Fibroblast of lung (primary cell): ENCODE measurements at regions not wholly inside any gene's neighbourhood (a gene's known extent, or its start where the extent isn't known, plus 50 kb on each side); places are given as distances from the start of the nearest gene placed in this dataset.

Experiments used
- DNase-seq, 2 donors: peaks; one replicate each; pipeline versions ENCODE4 v3.0.0 to v3.0.0-alpha.2; 2010; ENCODE audit warnings: low read depth in 2 of 2
- H2AFZ ChIP-seq: 2 replicates; pipeline ENCODE4 v1.5.1; 2012; ENCODE audit warnings: low read length, control low read depth, inconsistent platforms
- H3K27ac ChIP-seq: 2 replicates; pipeline ENCODE4 v1.5.1; 2011; ENCODE audit warnings: low read length, control low read depth; ENCODE audit not compliant: insufficient read depth
- H3K27me3 ChIP-seq: 2 replicates; pipeline ENCODE4 v1.5.1; 2011; ENCODE audit warnings: mild to moderate bottlenecking, low read length; ENCODE audit not compliant: control insufficient read depth, insufficient read depth
- H3K36me3 ChIP-seq: 2 replicates; pipeline ENCODE4 v1.5.1; 2011; ENCODE audit warnings: low read length; ENCODE audit not compliant: control insufficient read depth, insufficient read depth
- H3K4me1 ChIP-seq: 2 replicates; pipeline ENCODE4 v1.5.1; 2011; ENCODE audit warnings: low read length; ENCODE audit not compliant: control insufficient read depth, insufficient read depth; ENCODE audit errors: extremely low read depth
- H3K4me2 ChIP-seq: 2 replicates; pipeline ENCODE4 v1.5.1; 2011; ENCODE audit warnings: low read length, control low read depth; ENCODE audit not compliant: insufficient read depth; ENCODE audit errors: extremely low read depth
- H3K4me3 ChIP-seq, 4 experiments: fragments of 200-600 bp in 1 of 4; sonication (generic) in 1 of 4; replicated peaks in 1 of 4; 2 replicates each; pipeline ENCODE4 v1.5.1; 2011 to 2016; ENCODE audit warnings: low read length in 4 of 4, low read depth in 3 of 4, mild to moderate bottlenecking in 3 of 4, control low read depth in 2 of 4, inconsistent platforms in 1 of 4, mixed read lengths in 1 of 4; ENCODE audit not compliant: insufficient read depth in 1 of 4; ENCODE audit errors: control extremely low read depth in 1 of 4
- H3K79me2 ChIP-seq: 2 replicates; pipeline ENCODE4 v1.5.1; 2012; ENCODE audit warnings: mild to moderate bottlenecking, low read length, inconsistent platforms; ENCODE audit not compliant: control insufficient read depth, insufficient read depth
- H3K9ac ChIP-seq: 2 replicates; pipeline ENCODE4 v1.5.1; 2011; ENCODE audit warnings: mild to moderate bottlenecking, low read length, control low read depth; ENCODE audit not compliant: insufficient read depth
- H3K9me3 ChIP-seq: 2 replicates; pipeline ENCODE4 v1.5.1; 2012; ENCODE audit warnings: low read depth, low read length; ENCODE audit not compliant: control insufficient read depth, insufficient read depth
- H4K20me1 ChIP-seq: 2 replicates; pipeline ENCODE4 v1.5.1; 2011; ENCODE audit warnings: low read length; ENCODE audit not compliant: control insufficient read depth, insufficient read depth; ENCODE audit errors: extremely low read depth
- CTCF ChIP-seq, 2 donors: IDR thresholded peaks in 1 of 2; conservative IDR thresholded peaks in 1 of 2; 1 replicate in 1 of 2; 2 replicates in 1 of 2; pipeline ENCODE4 v1.5.1; 2011 to 2012; ENCODE audit warnings: low read length in 2 of 2, control low read depth in 1 of 2, inconsistent platforms in 1 of 2, low read depth in 1 of 2, mild to moderate bottlenecking in 1 of 2
- EZH2 ChIP-seq: IDR thresholded peaks from 2 replicates; pipeline ENCODE4 v1.5.1; 2012; ENCODE audit warnings: low read length, control low read depth, mild to moderate bottlenecking; ENCODE audit errors: missing control alignments

GRCh38 chr22:27065279-27065678 is 407.9 kb downstream of the MIAT start:
- H2AFZ ChIP-seq = no peak overlapping the region
- H3K27me3 ChIP-seq = peaks cover 11% of the 10 kb centered on the region

DNA sequence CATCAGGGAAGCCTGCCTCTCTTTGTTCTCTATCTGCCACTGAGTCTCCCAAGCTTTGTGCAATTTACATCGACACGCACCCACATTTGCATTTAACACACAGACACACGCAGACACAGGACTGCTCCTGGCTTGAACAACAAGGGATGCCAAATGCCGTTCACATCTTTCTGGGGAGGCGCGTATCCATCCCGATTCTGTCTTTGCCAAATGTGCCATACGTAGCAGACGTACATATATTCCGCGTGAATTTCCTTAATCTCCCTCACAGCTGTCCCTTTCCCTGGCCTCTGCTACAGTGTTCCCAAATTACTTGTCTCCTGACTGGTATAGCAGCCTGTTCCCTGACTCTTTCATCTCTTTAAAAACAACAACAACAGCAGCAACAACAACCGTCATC is 409.5 kb downstream of the MIAT start:
- Histone ChIP-seq H3K27me3 (peaks cover 11% of the 10 kb centered on the region), H3K27ac (no peak overlapping the region), H3K9me3 (no peaks in the 10 kb centered on the region), H3K4me2 (no peak overlapping the region), H3K9ac (no peak overlapping the region), H2AFZ (no peak overlapping the region), H3K79me2 (no peaks in the 10 kb centered on the region), H3K4me3 (no peak overlapping the region), H4K20me1 (no peaks in the 10 kb centered on the region), H3K4me1 (no peaks in the 10 kb centered on the region), H3K36me3 (no peaks in the 10 kb centered on the region)
- no peak for DNase-seq
- no peak for TF ChIP-seq CTCF (conservative IDR thresholded peaks at IDR 0.05 in 1 of 2, IDR thresholded peaks at IDR 0.05 in 1 of 2; ENCODE audit: low read depth in 1 of 2, low read length in 2 of 2)
- no peak for TF ChIP-seq EZH2

More at GRCh38 chr22:27065279-27065678, 407.9 kb downstream of the MIAT start:
- H3K4me2 ChIP-seq = no peak overlapping the region
- H4K20me1 ChIP-seq = no peaks in the 10 kb centered on the region
- no peak for DNase-seq
- H3K27ac ChIP-seq = no peak overlapping the region
- no peak overlapping the region for H3K9ac ChIP-seq
- TF ChIP-seq CTCF (conservative IDR thresholded peaks at IDR 0.05 in 1 of 2, IDR thresholded peaks at IDR 0.05 in 1 of 2; ENCODE audit: low read depth in 1 of 2, low read length in 2 of 2) (no peak), EZH2 (no peak)
- no peaks in the 10 kb centered on the region for H3K36me3 ChIP-seq
- no peaks in the 10 kb centered on the region for H3K79me2 ChIP-seq
- no peaks in the 10 kb centered on the region for H3K4me1 ChIP-seq
- no peaks in the 10 kb centered on the region for H3K9me3 ChIP-seq
- H3K4me3 ChIP-seq = no peak overlapping the region

DNA sequence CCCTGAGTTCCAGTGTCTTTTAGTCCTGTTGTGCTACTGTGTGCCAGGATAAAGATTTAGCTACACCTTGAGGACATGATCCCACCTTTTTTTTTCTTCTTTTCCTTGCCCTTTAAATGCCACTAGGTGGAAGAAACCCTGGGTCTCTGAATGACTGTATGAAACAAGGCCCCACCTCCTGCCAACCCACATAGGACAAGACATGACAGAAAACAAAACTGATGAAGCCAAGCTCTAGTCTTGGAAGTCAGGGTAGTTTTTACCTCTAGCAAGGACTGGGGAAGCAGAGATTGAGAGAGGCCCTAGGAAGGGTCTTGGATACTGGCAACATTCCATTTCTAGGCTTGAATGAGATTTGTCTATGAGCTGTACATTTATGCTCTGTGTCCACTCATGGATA is 410.7 kb downstream of the MIAT start:
- Histone ChIP-seq H3K27me3 (peaks cover 13% of the 10 kb centered on the region), H3K4me3 (no peak overlapping the region)

More for the DNA sequence above, 410.7 kb downstream of the MIAT start:
- no peaks in the 10 kb centered on the region for H3K36me3 ChIP-seq
- no peaks in the 10 kb centered on the region for H4K20me1 ChIP-seq
- H3K79me2 ChIP-seq = no peaks in the 10 kb centered on the region
- no peak overlapping the region for H2AFZ ChIP-seq
- no peaks in the 10 kb centered on the region for H3K9me3 ChIP-seq
- no peak overlapping the region for H3K4me2 ChIP-seq
- H3K27ac ChIP-seq = no peak overlapping the region
- no peak for DNase-seq
- no peaks in the 10 kb centered on the region for H3K4me1 ChIP-seq
- no peak overlapping the region for H3K9ac ChIP-seq
- TF ChIP-seq EZH2 = no peak
- no peak for TF ChIP-seq CTCF (conservative IDR thresholded peaks at IDR 0.05 in 1 of 2, IDR thresholded peaks at IDR 0.05 in 1 of 2; ENCODE audit: low read depth in 1 of 2, low read length in 2 of 2)
